Spleen (tissue), 7 donors: ENCODE measurements at regions not wholly inside any gene's neighbourhood (a gene's known extent, or its start where the extent isn't known, plus 50 kb on each side); places are given as distances from the start of the nearest gene placed in this dataset.

Source experiments
- POLR2AphosphoS5 ChIP-seq, 3 donors: sonication (generic); formaldehyde crosslinking; IDR thresholded peaks; one replicate each; pipeline ENCODE4 v1.5.1; 2017; ENCODE audit warnings: antibody characterized with exemption in 3 of 3
- TF ChIP-seq, protein P1 (sequence below), 11 experiments: fragments of 200-600 bp in 7 of 11; fragments of 450-650 bp in 4 of 11; sonication (generic) in 4 of 11; IDR thresholded peaks in 8 of 11; conservative IDR thresholded peaks in 3 of 11; 1 replicate in 7 of 11; 2 replicates in 4 of 11; pipeline versions ENCODE4 v1.4.0 to v1.8.0; 2016 to 2021; ENCODE audit warnings: antibody characterized with exemption in 11 of 11, inconsistent platforms in 4 of 11, mild to moderate bottlenecking in 1 of 11
- donor health status: DM: no; HTN: no; CAD: no; lungs with moderate emphysema.
- donor health status: DM: no; HTN: no; CAD: no.
- donor health status: DM: no; HTN: no; CAD: no.

DNA sequence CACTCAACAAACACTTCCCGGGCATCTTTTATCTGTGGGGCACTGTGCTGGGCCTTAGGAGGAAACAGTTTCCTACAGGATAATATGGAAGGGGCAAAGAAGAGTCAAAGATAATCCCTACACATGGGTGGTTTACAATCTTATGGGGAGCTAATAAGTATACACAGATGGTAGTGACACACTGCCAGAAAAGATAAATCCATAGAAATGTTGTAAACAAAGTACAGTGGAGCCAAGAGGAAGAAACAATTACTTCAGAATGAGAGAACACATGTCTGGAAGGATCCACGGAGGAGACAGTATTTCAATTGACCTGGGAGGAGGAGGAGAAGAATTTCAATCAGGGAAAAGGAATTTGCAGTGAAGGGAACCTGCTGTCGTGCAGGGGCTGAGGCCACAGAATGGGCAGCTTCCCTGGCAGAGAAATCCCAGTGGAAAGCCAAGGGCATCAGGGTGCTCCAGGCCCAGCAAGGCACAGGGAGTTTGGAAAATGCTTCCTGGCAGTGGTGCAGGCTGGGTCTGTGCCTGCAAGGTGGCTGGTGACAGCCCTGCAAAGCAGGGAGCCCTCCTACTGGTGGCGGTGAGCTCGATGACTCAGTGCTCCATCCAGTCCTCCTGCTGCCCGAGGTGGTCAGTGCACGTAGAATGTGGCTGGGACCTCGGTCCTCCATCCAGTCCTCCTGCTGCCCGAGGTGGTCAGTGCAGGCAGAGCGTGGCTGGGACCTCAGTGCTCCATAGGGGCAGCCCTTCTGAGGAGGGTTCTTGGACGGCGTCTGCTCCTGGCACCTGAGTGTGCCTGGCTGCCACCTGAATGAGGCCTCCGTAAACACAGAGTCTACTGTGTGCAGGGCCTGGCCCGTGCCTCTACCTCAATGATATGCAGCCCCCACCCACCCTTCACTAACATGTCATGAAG, 444.3 kb upstream of the B3GAT1 start:
- TF ChIP-seq, protein P1, sequence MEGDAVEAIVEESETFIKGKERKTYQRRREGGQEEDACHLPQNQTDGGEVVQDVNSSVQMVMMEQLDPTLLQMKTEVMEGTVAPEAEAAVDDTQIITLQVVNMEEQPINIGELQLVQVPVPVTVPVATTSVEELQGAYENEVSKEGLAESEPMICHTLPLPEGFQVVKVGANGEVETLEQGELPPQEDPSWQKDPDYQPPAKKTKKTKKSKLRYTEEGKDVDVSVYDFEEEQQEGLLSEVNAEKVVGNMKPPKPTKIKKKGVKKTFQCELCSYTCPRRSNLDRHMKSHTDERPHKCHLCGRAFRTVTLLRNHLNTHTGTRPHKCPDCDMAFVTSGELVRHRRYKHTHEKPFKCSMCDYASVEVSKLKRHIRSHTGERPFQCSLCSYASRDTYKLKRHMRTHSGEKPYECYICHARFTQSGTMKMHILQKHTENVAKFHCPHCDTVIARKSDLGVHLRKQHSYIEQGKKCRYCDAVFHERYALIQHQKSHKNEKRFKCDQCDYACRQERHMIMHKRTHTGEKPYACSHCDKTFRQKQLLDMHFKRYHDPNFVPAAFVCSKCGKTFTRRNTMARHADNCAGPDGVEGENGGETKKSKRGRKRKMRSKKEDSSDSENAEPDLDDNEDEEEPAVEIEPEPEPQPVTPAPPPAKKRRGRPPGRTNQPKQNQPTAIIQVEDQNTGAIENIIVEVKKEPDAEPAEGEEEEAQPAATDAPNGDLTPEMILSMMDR (IDR thresholded peaks at IDR 0.05 in 8 of 11, conservative IDR thresholded peaks at IDR 0.05 in 3 of 11) = no peak
- no peak for TF ChIP-seq POLR2AphosphoS5 (IDR thresholded peaks at IDR 0.05)
